ENCODE measurements at regions not wholly inside any gene's neighbourhood (a gene's known extent, or its start where the extent isn't known, plus 50 kb on each side); places are given as distances from the start of the nearest gene placed in this dataset.
A peak's percentile ranks its signal among the peaks of the same experiment; 100 is the strongest.
"Not testable (repeated sequence)": the region's sequence is repeated elsewhere in the genome, so short reads cannot be mapped to it uniquely, and the experiment has no call there.

- Mint-ChIP-seq H3K4me1 (no peaks in the 10 kb centered on the region), H3K9me3 (no peaks in the 10 kb centered on the region), H3K36me3 (no peaks in the 10 kb centered on the region), H3K27me3 (peaks cover 2% of the 10 kb centered on the region), H3K4me3 (no peak overlapping the region), H3K27ac (no peak overlapping the region)
- DNase-seq, result no peak
- POLR2A ChIA-PET, result no interaction called here
- ATAC-seq (ENCODE audit: low read depth), result no peak
Observed at GRCh38 chr9:115543511-115543910, 425.6 kb upstream of the TNC start.

- H3K4me3 Mint-ChIP-seq, result no peak overlapping the region
- DNase-seq (no peak), ATAC-seq (ENCODE audit: low read depth) (no peak)
- no peaks in the 10 kb centered on the region for H3K9me3 Mint-ChIP-seq
- H3K4me1 Mint-ChIP-seq, result peaks cover 2% of the 10 kb centered on the region
- no peak overlapping the region for H3K27ac Mint-ChIP-seq
- H3K27me3 Mint-ChIP-seq, result no peaks in the 10 kb centered on the region
- POLR2A ChIA-PET, result no interaction called here
- H3K36me3 Mint-ChIP-seq, result no peaks in the 10 kb centered on the region
Observed at GRCh38 chr9:115548609-115549260, 430.8 kb upstream of the TNC start.

GRCh38 chr9:115551396-115551795 is 433.4 kb upstream of the TNC start:
- H3K27ac Mint-ChIP-seq, result no peak overlapping the region
- DNase-seq, result no peak
- no peak for ATAC-seq (ENCODE audit: low read depth)
- no peaks in the 10 kb centered on the region for H3K36me3 Mint-ChIP-seq
- POLR2A ChIA-PET, result no interaction called here
- H3K4me1 Mint-ChIP-seq, result peaks cover 2% of the 10 kb centered on the region
- H3K4me3 Mint-ChIP-seq, result no peak overlapping the region
- H3K27me3 Mint-ChIP-seq, result no peaks in the 10 kb centered on the region
- H3K9me3 Mint-ChIP-seq, result peaks cover 5% of the 10 kb centered on the region

GRCh38 chr9:115553060-115553773 is 435.3 kb upstream of the TNC start:
- H3K9me3 Mint-ChIP-seq, result peaks cover 11% of the 10 kb centered on the region
- DNase-seq (no peak), ATAC-seq (ENCODE audit: low read depth) (no peak)
- POLR2A ChIA-PET, result no interaction called here
- H3K27ac Mint-ChIP-seq, result no peak overlapping the region
- no peak overlapping the region for H3K4me3 Mint-ChIP-seq
- peaks cover 2% of the 10 kb centered on the region for H3K4me1 Mint-ChIP-seq
- H3K27me3 Mint-ChIP-seq, result no peaks in the 10 kb centered on the region
- no peaks in the 10 kb centered on the region for H3K36me3 Mint-ChIP-seq

GRCh38 chr9:115556432-115556831 is 438.5 kb upstream of the TNC start:
- no peaks in the 10 kb centered on the region for H3K27me3 Mint-ChIP-seq

GRCh38 chr9:115575147-115575546 is 457.2 kb upstream of the TNC start:
- POLR2A ChIA-PET, result no interaction called here
- ATAC-seq (ENCODE audit: low read depth) (no peak), DNase-seq (no peak)
- Mint-ChIP-seq H3K27me3 (peaks cover 3% of the 10 kb centered on the region), H3K36me3 (no peaks in the 10 kb centered on the region), H3K4me1 (no peaks in the 10 kb centered on the region), H3K9me3 (no peaks in the 10 kb centered on the region), H3K4me3 (no peak overlapping the region), H3K27ac (no peak overlapping the region)

More at GRCh38 chr9:115556432-115556831, 438.5 kb upstream of the TNC start:
- Mint-ChIP-seq H3K9me3 (peaks cover 11% of the 10 kb centered on the region), H3K36me3 (no peaks in the 10 kb centered on the region), H3K27ac (no peak overlapping the region), H3K4me3 (no peak overlapping the region), H3K4me1 (no peaks in the 10 kb centered on the region)
- DNase-seq, result no peak
- POLR2A ChIA-PET, result no interaction called here
- no peak for ATAC-seq (ENCODE audit: low read depth)

- DNase-seq; H3K4me3 Mint-ChIP-seq; POLR2A ChIA-PET; H3K4me1 Mint-ChIP-seq; H3K9me3 Mint-ChIP-seq; H3K27me3 Mint-ChIP-seq; H3K27ac Mint-ChIP-seq; ATAC-seq (ENCODE audit: low read depth); H3K36me3 Mint-ChIP-seq: not testable (repeated sequence)
Observed at GRCh38 chr9:115585458-115585857, 467.5 kb upstream of the TNC start.

- Mint-ChIP-seq H3K4me1 (no peaks in the 10 kb centered on the region), H3K36me3 (no peaks in the 10 kb centered on the region), H3K4me3 (no peak overlapping the region), H3K27ac (no peak overlapping the region), H3K27me3 (peaks cover 6% of the 10 kb centered on the region), H3K9me3 (no peaks in the 10 kb centered on the region)
- DNase-seq (no peak), ATAC-seq (ENCODE audit: low read depth) (no peak)
- POLR2A ChIA-PET, result no interaction called here
Observed at GRCh38 chr9:115587310-115587709, 469.4 kb upstream of the TNC start.

GRCh38 chr9:115590011-115590410 is 472.1 kb upstream of the TNC start:
- H3K9me3 Mint-ChIP-seq, result no peaks in the 10 kb centered on the region
- POLR2A ChIA-PET, result no interaction called here
- no peak overlapping the region for H3K4me3 Mint-ChIP-seq
- DNase-seq (no peak), ATAC-seq (ENCODE audit: low read depth) (no peak)
- H3K36me3 Mint-ChIP-seq, result no peaks in the 10 kb centered on the region
- H3K27me3 Mint-ChIP-seq, result peaks cover 3% of the 10 kb centered on the region
- H3K27ac Mint-ChIP-seq, result no peak overlapping the region
- no peaks in the 10 kb centered on the region for H3K4me1 Mint-ChIP-seq

- ATAC-seq (ENCODE audit: low read depth) (peak; percentile 30), DNase-seq (no peak)
- Mint-ChIP-seq H3K4me3 (no peak overlapping the region), H3K4me1 (no peaks in the 10 kb centered on the region), H3K27ac (no peak overlapping the region), H3K36me3 (no peaks in the 10 kb centered on the region), H3K9me3 (no peaks in the 10 kb centered on the region), H3K27me3 (peaks cover 13% of the 10 kb centered on the region)
- POLR2A ChIA-PET, result no interaction called here
Observed at GRCh38 chr9:115591584-115591984, 473.6 kb upstream of the TNC start.

- Mint-ChIP-seq H3K9me3 (no peaks in the 10 kb centered on the region), H3K27ac (no peak overlapping the region), H3K36me3 (no peaks in the 10 kb centered on the region), H3K27me3 (peaks cover 16% of the 10 kb centered on the region), H3K4me1 (no peaks in the 10 kb centered on the region), H3K4me3 (no peak overlapping the region)
- DNase-seq, result no peak
- POLR2A ChIA-PET, result no interaction called here
- ATAC-seq (ENCODE audit: low read depth), result no peak
Observed at GRCh38 chr9:115593587-115594091, 475.7 kb upstream of the TNC start.

- no peaks in the 10 kb centered on the region for H3K36me3 Mint-ChIP-seq
- POLR2A ChIA-PET, result no interaction called here
- no peak for ATAC-seq (ENCODE audit: low read depth)
- no peak for DNase-seq
- H3K4me1 Mint-ChIP-seq, result no peaks in the 10 kb centered on the region
- H3K27me3 Mint-ChIP-seq, result peaks cover 16% of the 10 kb centered on the region
- no peak overlapping the region for H3K4me3 Mint-ChIP-seq
- no peak overlapping the region for H3K27ac Mint-ChIP-seq
- no peaks in the 10 kb centered on the region for H3K9me3 Mint-ChIP-seq
Observed at GRCh38 chr9:115594557-115594956, 476.6 kb upstream of the TNC start.

GRCh38 chr9:115596021-115596745 is 478.2 kb upstream of the TNC start:
- no peak overlapping the region for H3K4me3 Mint-ChIP-seq
- DNase-seq (no peak), ATAC-seq (ENCODE audit: low read depth) (no peak)
- no peaks in the 10 kb centered on the region for H3K9me3 Mint-ChIP-seq
- H3K36me3 Mint-ChIP-seq, result no peaks in the 10 kb centered on the region
- H3K27me3 Mint-ChIP-seq, result peaks cover 16% of the 10 kb centered on the region
- no peaks in the 10 kb centered on the region for H3K4me1 Mint-ChIP-seq
- POLR2A ChIA-PET, result no interaction called here
- H3K27ac Mint-ChIP-seq, result no peak overlapping the region

- POLR2A ChIA-PET, result no interaction called here
- peaks cover 16% of the 10 kb centered on the region for H3K27me3 Mint-ChIP-seq
- ATAC-seq (ENCODE audit: low read depth) (no peak), DNase-seq (no peak)
- no peaks in the 10 kb centered on the region for H3K9me3 Mint-ChIP-seq
- no peaks in the 10 kb centered on the region for H3K36me3 Mint-ChIP-seq
- H3K27ac Mint-ChIP-seq, result no peak overlapping the region
- H3K4me3 Mint-ChIP-seq, result no peak overlapping the region
- H3K4me1 Mint-ChIP-seq, result no peaks in the 10 kb centered on the region
Observed at GRCh38 chr9:115596746-115597080, 478.8 kb upstream of the TNC start.
